SK-N-MC (cell line): ENCODE measurements at regions not wholly inside any gene's neighbourhood (a gene's known extent, or its start where the extent isn't known, plus 50 kb on each side); places are given as distances from the start of the nearest gene placed in this dataset.
A peak's percentile ranks its signal among the peaks of the same experiment; 100 is the strongest.

Experiments
- DNase-seq: peaks from one replicate; pipeline ENCODE4 v3.0.0-alpha.2; 2011; ENCODE audit warnings: low read depth, low spot score
- H3K27ac ChIP-seq: fragments of 200-600 bp; sonication (generic); 2 replicates; pipeline ENCODE4 v1.5.1; 2016; ENCODE audit warnings: mixed run types
- H3K36me3 ChIP-seq: fragments of 200-600 bp; sonication (generic); 2 replicates; pipeline ENCODE4 v1.6.1; 2017; ENCODE audit warnings: antibody characterized with exemption, low read length, mixed read lengths; ENCODE audit not compliant: insufficient read depth
- H3K4me3 ChIP-seq: fragments of 200-600 bp; sonication (generic); 2 replicates; pipeline ENCODE4 v1.5.1; 2016
- H3K9ac ChIP-seq: fragments of 200-600 bp; sonication (generic); 2 replicates; pipeline ENCODE4 v1.8.0; 2017; ENCODE audit warnings: mixed run types, mixed read lengths; ENCODE audit not compliant: insufficient read length
- H3K9me3 ChIP-seq: fragments of 200-600 bp; sonication (generic); 2 replicates; pipeline ENCODE4 v1.6.1; 2017; ENCODE audit warnings: low read depth, mild to moderate bottlenecking, antibody characterized with exemption, low read length, moderate library complexity, mixed read lengths
- EZH2 ChIP-seq: fragments of 200-600 bp; sonication (generic); IDR thresholded peaks from one replicate; pipeline ENCODE4 v1.6.1; 2017; ENCODE audit warnings: antibody characterized with exemption
- FOXP2 ChIP-seq: optimal IDR thresholded peaks from 2 replicates; pipeline ENCODE3; 2011; ENCODE audit warnings: mild to moderate bottlenecking, moderate library complexity; ENCODE audit not compliant: insufficient read depth; ENCODE audit errors: extremely low read length, control extremely low read depth
- POLR2AphosphoS5 ChIP-seq: IDR thresholded peaks from 2 replicates; pipeline ENCODE4 v1.6.1; 2012; ENCODE audit warnings: mild to moderate bottlenecking, low read depth, low read length, borderline replicate concordance

GRCh38 chr5:175252234-175252805 lies 191.7 kb downstream of the DRD1 start:
- no peak overlapping the region for H3K9ac ChIP-seq

GRCh38 chr5:175250426-175250825 lies 193.6 kb downstream of the DRD1 start:
- H3K4me3 ChIP-seq = no peak overlapping the region
- H3K36me3 ChIP-seq = no peaks in the 10 kb centered on the region
- TF ChIP-seq POLR2AphosphoS5 (no peak), FOXP2 (no peak), EZH2 (no peak)
- no peak overlapping the region for H3K27ac ChIP-seq
- no peak overlapping the region for H3K9ac ChIP-seq
- no peaks in the 10 kb centered on the region for H3K9me3 ChIP-seq
- DNase-seq = no peak

More at GRCh38 chr5:175252234-175252805, 191.7 kb downstream of the DRD1 start:
- Histone ChIP-seq H3K4me3 (no peak overlapping the region), H3K9me3 (no peaks in the 10 kb centered on the region), H3K36me3 (no peaks in the 10 kb centered on the region), H3K27ac (no peak overlapping the region)
- TF ChIP-seq FOXP2 (no peak), POLR2AphosphoS5 (no peak), EZH2 (no peak)
- no peak for DNase-seq

GRCh38 chr5:175248416-175248905 lies 195.5 kb downstream of the DRD1 start:
- H3K36me3 ChIP-seq = no peaks in the 10 kb centered on the region
- TF ChIP-seq POLR2AphosphoS5 (no peak), FOXP2 (no peak), EZH2 (no peak)
- DNase-seq = no peak
- H3K27ac ChIP-seq = no peak overlapping the region
- no peak overlapping the region for H3K9ac ChIP-seq
- H3K9me3 ChIP-seq = no peaks in the 10 kb centered on the region
- H3K4me3 ChIP-seq = no peak overlapping the region

GRCh38 chr5:175246889-175247520 lies 197.0 kb downstream of the DRD1 start:
- Histone ChIP-seq H3K27ac (no peak overlapping the region), H3K9ac (no peak overlapping the region), H3K4me3 (no peak overlapping the region), H3K36me3 (no peaks in the 10 kb centered on the region), H3K9me3 (no peaks in the 10 kb centered on the region)
- DNase-seq = no peak
- no peak for TF ChIP-seq POLR2AphosphoS5
- TF ChIP-seq EZH2 = no peak
- TF ChIP-seq FOXP2 = no peak

GRCh38 chr5:175246242-175246888 lies 197.6 kb downstream of the DRD1 start:
- no peak overlapping the region for H3K27ac ChIP-seq

GRCh38 chr5:175243441-175243840 lies 200.5 kb downstream of the DRD1 start:
- no peaks in the 10 kb centered on the region for H3K9me3 ChIP-seq
- H3K9ac ChIP-seq = no peak overlapping the region
- TF ChIP-seq FOXP2 (no peak), POLR2AphosphoS5 (no peak), EZH2 (no peak)
- H3K27ac ChIP-seq = no peak overlapping the region
- H3K36me3 ChIP-seq = no peaks in the 10 kb centered on the region
- H3K4me3 ChIP-seq = no peak overlapping the region
- no peak for DNase-seq

More at GRCh38 chr5:175246242-175246888, 197.6 kb downstream of the DRD1 start:
- H3K36me3 ChIP-seq = no peaks in the 10 kb centered on the region
- no peak overlapping the region for H3K9ac ChIP-seq
- TF ChIP-seq POLR2AphosphoS5 (no peak), EZH2 (no peak), FOXP2 (no peak)
- no peak overlapping the region for H3K4me3 ChIP-seq
- DNase-seq = no peak
- H3K9me3 ChIP-seq = no peaks in the 10 kb centered on the region

GRCh38 chr5:175242207-175242606 lies 201.8 kb downstream of the DRD1 start:
- Histone ChIP-seq H3K4me3 (no peak overlapping the region), H3K36me3 (no peaks in the 10 kb centered on the region), H3K27ac (no peak overlapping the region), H3K9ac (no peak overlapping the region), H3K9me3 (no peaks in the 10 kb centered on the region)
- DNase-seq = no peak
- no peak for TF ChIP-seq POLR2AphosphoS5
- TF ChIP-seq EZH2 = no peak
- no peak for TF ChIP-seq FOXP2

- no peaks in the 10 kb centered on the region for H3K9me3 ChIP-seq
- H3K27ac ChIP-seq = no peak overlapping the region
- DNase-seq = no peak
- no peak for TF ChIP-seq EZH2
- TF ChIP-seq POLR2AphosphoS5 = no peak
- TF ChIP-seq FOXP2 = no peak
- H3K36me3 ChIP-seq = no peaks in the 10 kb centered on the region
- H3K9ac ChIP-seq = no peak overlapping the region
- no peak overlapping the region for H3K4me3 ChIP-seq
Measured at GRCh38 chr5:175238326-175238725, 205.7 kb downstream of the DRD1 start.

- H3K4me3 ChIP-seq = no peak overlapping the region
- no peak for DNase-seq
- no peak for TF ChIP-seq POLR2AphosphoS5
- TF ChIP-seq EZH2 = no peak
- no peak for TF ChIP-seq FOXP2
- H3K9me3 ChIP-seq = no peaks in the 10 kb centered on the region
- H3K36me3 ChIP-seq = no peaks in the 10 kb centered on the region
- no peak overlapping the region for H3K9ac ChIP-seq
- 0 out of 2 replicates have a peak overlapping the region, but pooled peaks have one; percentile 55 for H3K27ac ChIP-seq
Measured at GRCh38 chr5:175236176-175236575, 207.8 kb downstream of the DRD1 start.
